GM18520 (cell line): ENCODE measurements at regions not wholly inside any gene's neighbourhood (a gene's known extent, or its start where the extent isn't known, plus 50 kb on each side); places are given as distances from the start of the nearest gene placed in this dataset.
"Not testable (repeated sequence)": the region's sequence is repeated elsewhere in the genome, so short reads cannot be mapped to it uniquely, and the experiment has no call there.

Source experiments
- ATAC-seq: cut with Tn5 transposase; IDR thresholded peaks from one replicate; pipeline ENCODE4 v1.9.1; 2021; ENCODE audit not compliant: unreplicated experiment

- ATAC-seq, result no peak
These were observed 626.1 kb upstream of the ID4 start for GRCh38 chr6:19210849-19211590.

DNA sequence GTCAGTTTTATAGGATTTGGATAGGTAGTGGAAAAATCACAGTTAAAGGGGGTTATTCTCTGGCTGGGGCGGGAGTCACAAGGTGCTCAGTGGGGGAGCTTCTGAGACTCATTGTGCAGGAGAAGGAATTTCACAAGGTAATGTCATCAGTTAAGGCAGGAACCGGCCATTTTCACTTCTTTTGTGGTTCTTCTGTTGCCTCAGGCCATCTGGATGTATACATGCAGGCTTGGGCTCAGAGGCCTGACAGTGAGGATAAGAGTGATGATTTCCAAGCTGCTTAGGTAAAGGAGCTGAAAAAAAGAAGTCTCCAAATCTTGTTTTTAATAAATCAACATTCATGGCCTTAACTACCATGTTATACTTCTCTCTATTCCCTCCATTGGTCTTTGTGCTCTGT is 622.9 kb upstream of the ID4 start:
- no peak for ATAC-seq

DNA sequence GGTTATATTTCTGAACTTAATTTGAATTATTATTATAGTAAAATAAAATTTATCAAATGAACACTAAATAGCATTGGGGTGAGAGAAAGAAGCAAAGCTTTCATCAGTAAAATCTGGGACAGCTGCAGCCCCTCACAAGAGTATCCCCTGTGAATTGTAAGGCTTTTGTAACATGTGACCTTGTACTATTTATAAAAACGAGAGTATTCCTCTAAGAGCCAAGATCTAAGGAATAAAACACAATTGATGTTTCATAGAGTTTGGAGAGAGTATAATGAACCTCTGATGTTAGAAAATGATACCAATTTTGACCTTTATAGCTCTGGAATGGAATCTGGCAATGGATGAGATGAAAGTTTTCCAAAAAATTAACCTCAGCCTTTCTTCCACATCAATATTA is 617.2 kb upstream of the ID4 start:
- no peak for ATAC-seq

- no peak for ATAC-seq
These were observed 605.1 kb upstream of the ID4 start for GRCh38 chr6:19231878-19232561.

- no peak for ATAC-seq
These were observed 591.5 kb upstream of the ID4 start for GRCh38 chr6:19245656-19246055.

DNA sequence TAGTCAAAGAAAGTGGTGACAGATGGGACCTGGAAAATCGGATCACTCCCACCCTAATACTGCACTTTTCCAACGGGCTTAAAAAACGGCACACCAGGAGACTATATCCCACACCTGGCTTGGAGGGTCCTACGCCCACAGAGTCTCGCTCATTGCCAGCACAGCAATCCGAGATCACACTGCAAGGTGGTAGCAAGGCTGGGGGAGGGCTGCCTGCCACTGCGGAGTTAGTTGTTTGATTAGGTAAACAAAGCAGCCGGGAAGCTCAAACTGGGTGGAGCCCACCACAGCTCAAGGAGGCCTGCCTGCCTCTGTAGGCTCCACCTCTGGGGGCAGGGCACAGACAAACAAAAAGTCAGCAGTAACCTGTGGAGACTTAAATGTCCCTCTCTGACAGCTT is 590.0 kb upstream of the ID4 start:
- not testable (repeated sequence) for ATAC-seq

GRCh38 chr6:19256123-19256522 is 581.0 kb upstream of the ID4 start:
- not testable (repeated sequence) for ATAC-seq

- no peak for ATAC-seq
These were observed 575.5 kb upstream of the ID4 start for GRCh38 chr6:19261642-19262041.

GRCh38 chr6:19268117-19268516 is 569.1 kb upstream of the ID4 start:
- ATAC-seq, result no peak

GRCh38 chr6:19268718-19269117 is 568.5 kb upstream of the ID4 start:
- no peak for ATAC-seq

DNA sequence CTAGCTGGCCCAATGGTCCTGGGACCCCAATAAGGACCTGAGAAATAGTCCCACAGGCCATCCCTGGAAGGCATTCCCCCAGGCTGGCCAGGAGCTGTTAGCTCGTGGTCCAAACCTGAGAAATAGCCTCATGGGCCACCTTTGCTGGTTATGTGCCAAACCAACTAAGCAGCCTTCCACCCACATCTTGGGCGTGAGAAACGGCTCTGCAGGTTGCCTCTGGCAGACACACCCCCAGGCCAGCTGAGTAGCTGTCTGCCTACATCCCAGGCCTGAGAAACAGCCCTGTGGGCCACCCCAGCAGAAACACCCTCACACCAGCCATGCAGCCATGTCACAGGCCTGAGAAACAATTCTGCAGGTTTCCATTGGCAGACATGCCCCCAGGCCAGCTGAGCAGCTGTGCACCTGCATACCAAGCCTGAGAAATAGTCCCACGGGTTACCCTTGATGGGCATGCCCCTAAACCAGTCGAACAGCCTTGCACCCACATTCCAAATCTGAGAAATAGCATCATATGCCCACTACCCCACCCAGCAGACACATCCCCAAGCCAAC is 567.8 kb upstream of the ID4 start:
- no peak for ATAC-seq

DNA sequence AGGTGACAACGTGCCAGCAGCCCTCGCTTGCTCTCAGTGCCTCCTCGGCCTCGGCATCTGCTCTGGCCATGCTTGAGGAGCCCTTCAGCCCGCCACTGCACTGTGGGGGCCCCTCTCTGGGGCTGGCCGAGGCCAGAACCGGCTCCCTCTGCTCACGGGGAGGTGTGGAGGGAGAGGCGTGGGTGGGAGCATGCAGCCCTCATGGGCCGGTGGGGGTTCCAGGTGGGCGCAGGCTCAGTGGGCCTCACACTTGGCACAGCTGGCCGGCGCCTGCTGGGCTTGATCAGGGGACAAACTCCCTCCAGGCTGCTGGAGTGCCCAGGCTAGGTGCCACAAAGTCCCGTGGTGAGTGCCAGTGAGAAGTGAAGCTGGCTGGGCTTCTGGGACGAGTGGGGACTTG is 566.6 kb upstream of the ID4 start:
- ATAC-seq, result no peak

DNA sequence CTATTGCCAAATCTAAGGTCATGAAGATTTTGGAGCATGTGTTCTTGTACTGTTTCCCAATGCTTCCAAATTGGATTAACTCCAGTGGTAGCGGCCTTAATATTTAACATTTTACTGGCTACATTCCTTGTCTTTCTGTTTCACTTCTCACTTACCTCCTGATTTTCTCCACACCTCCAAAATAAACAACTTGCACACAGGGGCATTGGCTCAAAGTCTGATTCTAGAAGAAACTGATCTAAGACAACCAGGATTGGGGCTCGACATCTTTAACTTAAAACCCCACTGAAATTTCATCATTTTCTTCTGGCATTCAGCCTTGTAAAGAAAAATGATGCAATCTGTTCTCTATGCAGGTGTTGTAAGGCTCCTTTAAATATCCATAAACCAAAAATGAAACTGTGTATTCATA is 557.9 kb upstream of the ID4 start:
- no peak for ATAC-seq

- no peak for ATAC-seq
These were observed 549.2 kb upstream of the ID4 start for GRCh38 chr6:19287928-19288327.

DNA sequence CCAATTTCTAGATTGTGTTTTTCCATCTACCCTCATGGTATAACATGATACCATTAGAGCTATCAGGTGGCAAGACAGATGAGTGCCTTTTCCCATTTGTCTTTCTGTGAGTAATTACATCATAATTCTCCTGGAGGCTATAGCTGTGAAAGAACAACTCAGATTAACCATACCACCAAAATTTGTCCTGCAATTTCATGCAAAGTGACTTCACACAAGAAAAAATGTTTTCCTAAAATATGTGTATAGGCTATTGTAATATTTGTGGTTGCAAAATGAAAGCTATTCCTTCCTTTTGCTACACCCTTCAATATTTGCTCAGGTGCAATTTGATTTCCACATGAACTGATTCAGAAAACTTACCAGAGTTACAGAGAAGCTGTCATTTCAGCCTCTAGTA is 547.7 kb upstream of the ID4 start:
- no peak for ATAC-seq

GRCh38 chr6:19297880-19298279 is 539.3 kb upstream of the ID4 start:
- no peak for ATAC-seq

- no peak for ATAC-seq
These were observed 538.7 kb upstream of the ID4 start for GRCh38 chr6:19298421-19298820.

DNA sequence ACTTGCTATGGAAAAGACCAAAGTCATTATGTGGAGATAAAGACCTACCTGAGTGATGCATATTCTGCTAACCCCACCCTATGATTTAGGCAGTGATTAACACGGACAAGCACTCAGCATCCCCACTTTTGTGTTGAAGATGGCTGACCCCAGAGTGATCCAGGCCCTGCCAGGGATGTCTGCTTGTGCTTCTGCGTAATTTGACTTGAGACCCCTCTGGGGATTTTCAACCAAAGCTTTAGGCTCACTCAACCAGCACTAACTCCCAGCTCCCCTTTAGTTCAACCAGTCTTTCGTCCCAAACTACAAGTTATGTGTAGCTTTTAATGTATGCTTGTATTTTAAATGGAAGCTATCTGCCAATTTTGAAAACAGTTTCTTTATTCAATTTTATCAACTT is 538.0 kb upstream of the ID4 start:
- ATAC-seq, result no peak

- ATAC-seq, result no peak
These were observed 535.2 kb upstream of the ID4 start for GRCh38 chr6:19301980-19302379.

DNA sequence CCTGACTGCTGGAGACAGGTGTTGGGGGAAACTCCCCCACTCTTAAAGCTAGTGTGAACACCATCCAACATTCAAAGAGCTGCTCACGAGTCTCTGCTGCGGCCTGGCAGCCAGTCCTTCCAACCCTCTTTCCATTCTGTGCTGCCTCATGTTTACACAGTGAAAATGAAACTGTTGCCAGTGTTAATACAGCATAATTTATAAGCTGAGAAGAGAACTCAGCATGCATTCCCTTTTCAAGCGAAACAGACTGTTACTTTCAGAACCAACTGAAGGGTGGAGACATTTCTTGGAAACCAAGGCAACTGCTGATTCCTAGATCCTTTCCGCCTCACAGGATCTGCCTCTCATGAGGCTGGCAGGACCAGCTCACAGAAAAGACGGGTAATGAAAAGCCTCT is 533.8 kb upstream of the ID4 start:
- ATAC-seq, result no peak

- no peak for ATAC-seq
These were observed 527.5 kb upstream of the ID4 start for GRCh38 chr6:19309661-19310060.

GRCh38 chr6:19311786-19312185 is 525.4 kb upstream of the ID4 start:
- no peak for ATAC-seq
